H9 (cell line): ENCODE measurements at regions not wholly inside any gene's neighbourhood (a gene's known extent, or its start where the extent isn't known, plus 50 kb on each side); places are given as distances from the start of the nearest gene placed in this dataset.

ENCODE experiments used
- DNase-seq: peaks from one replicate; pipeline ENCODE4 v3.0.0-alpha.2; 2017
- H2AFZ ChIP-seq: one replicate; pipeline ENCODE4 v1.6.1; 2013; ENCODE audit warnings: mild to moderate bottlenecking, low read length, control low read depth, moderate library complexity
- H2AK5ac ChIP-seq: 2 replicates; pipeline ENCODE4 v1.6.1; 2013; ENCODE audit warnings: low read length, control low read depth, mixed read lengths; ENCODE audit not compliant: insufficient read length
- H2BK120ac ChIP-seq: one replicate; pipeline ENCODE4 v1.6.1; 2013; ENCODE audit warnings: low read depth, mild to moderate bottlenecking, low read length, control low read depth, inconsistent platforms; ENCODE audit not compliant: poor library complexity, severe bottlenecking
- H2BK12ac ChIP-seq: 2 replicates; pipeline ENCODE4 v1.6.1; 2013; ENCODE audit warnings: low read length, control low read depth, mixed read lengths, low read depth; ENCODE audit not compliant: insufficient read length
- H2BK15ac ChIP-seq: 2 replicates; pipeline ENCODE4 v1.6.1; 2013; ENCODE audit warnings: low read depth, low read length, control low read depth
- H2BK20ac ChIP-seq: one replicate; pipeline ENCODE4 v1.6.1; 2013; ENCODE audit warnings: low read depth, mild to moderate bottlenecking, low read length, control low read depth, inconsistent platforms; ENCODE audit not compliant: poor library complexity, severe bottlenecking
- H2BK5ac ChIP-seq: 2 replicates; pipeline ENCODE4 v1.6.1; 2013; ENCODE audit warnings: low read length, control low read depth, mixed read lengths; ENCODE audit not compliant: insufficient read length
- H3K14ac ChIP-seq: 2 replicates; pipeline ENCODE4 v1.6.1; 2013; ENCODE audit warnings: low read length, control low read depth; ENCODE audit not compliant: insufficient read depth
- H3K18ac ChIP-seq: 2 replicates; pipeline ENCODE4 v1.6.1; 2013; ENCODE audit warnings: low read depth, mild to moderate bottlenecking, mixed read lengths, low read length, control low read depth; ENCODE audit not compliant: insufficient read length
- H3K23ac ChIP-seq: 2 replicates; pipeline ENCODE4 v1.6.1; 2013; ENCODE audit warnings: low read length, control low read depth, mixed read lengths, low read depth; ENCODE audit not compliant: insufficient read length
- H3K23me2 ChIP-seq: 2 replicates; pipeline ENCODE4 v1.6.1; 2013; ENCODE audit warnings: low read depth, mild to moderate bottlenecking, mixed read lengths, low read length, control low read depth; ENCODE audit not compliant: insufficient read length, poor library complexity, severe bottlenecking
- H3K27ac ChIP-seq: 2 replicates; pipeline ENCODE4 v1.5.1; 2013; ENCODE audit warnings: low read length, control low read depth, mixed read lengths, low read depth; ENCODE audit not compliant: insufficient read length
- H3K27me3 ChIP-seq: 2 replicates; pipeline ENCODE4 v1.6.1; 2013; ENCODE audit warnings: low read length, control low read depth, inconsistent platforms; ENCODE audit not compliant: insufficient read depth
- H3K4ac ChIP-seq: 2 replicates; pipeline ENCODE4 v1.6.1; 2013; ENCODE audit warnings: low read depth, mild to moderate bottlenecking, control low read depth, inconsistent platforms, low read length, moderate library complexity
- H3K4me1 ChIP-seq: 2 replicates; pipeline ENCODE4 v1.6.1; 2013; ENCODE audit warnings: low read length, control low read depth, inconsistent platforms; ENCODE audit not compliant: insufficient read depth
- H3K4me2 ChIP-seq: 2 replicates; pipeline ENCODE4 v1.6.1; 2013; ENCODE audit warnings: low read length, control low read depth, mixed read lengths; ENCODE audit not compliant: insufficient read length, insufficient read depth
- H3K56ac ChIP-seq: 2 replicates; pipeline ENCODE4 v1.6.1; 2013; ENCODE audit warnings: low read depth, mild to moderate bottlenecking, mixed read lengths, low read length, control low read depth; ENCODE audit not compliant: insufficient read length
- H3K79me1 ChIP-seq: 2 replicates; pipeline ENCODE4 v1.6.1; 2013; ENCODE audit warnings: low read depth, mild to moderate bottlenecking, moderate library complexity, low read length, control low read depth, inconsistent platforms; ENCODE audit not compliant: insufficient read depth, poor library complexity, severe bottlenecking
- H3K79me2 ChIP-seq: 2 replicates; pipeline ENCODE4 v1.6.1; 2013; ENCODE audit warnings: low read length, control low read depth, inconsistent platforms; ENCODE audit not compliant: insufficient read depth
- H3K9ac ChIP-seq: 2 replicates; pipeline ENCODE4 v1.6.1; 2013; ENCODE audit warnings: low read length, control low read depth, mixed read lengths; ENCODE audit not compliant: insufficient read length; ENCODE audit errors: extremely low read depth
- H3K9me3 ChIP-seq: one replicate; pipeline ENCODE4 v1.6.1; 2013; ENCODE audit warnings: low read depth, low read length, inconsistent platforms; ENCODE audit not compliant: control insufficient read depth
- H3T11ph ChIP-seq: one replicate; pipeline ENCODE4 v1.6.1; 2013; ENCODE audit warnings: mild to moderate bottlenecking, low read length, control low read depth, inconsistent platforms
- H4K20me1 ChIP-seq: one replicate; pipeline ENCODE4 v1.6.1; 2013; ENCODE audit not compliant: control insufficient read depth, insufficient read length, insufficient read depth
- H4K5ac ChIP-seq: 2 replicates; pipeline ENCODE4 v1.6.1; 2013; ENCODE audit warnings: low read depth, mild to moderate bottlenecking, mixed read lengths, low read length, control low read depth; ENCODE audit not compliant: insufficient read length
- H4K8ac ChIP-seq: replicated peaks from 2 replicates; pipeline ENCODE4 v1.6.1; 2013; ENCODE audit warnings: low read length, control low read depth, mixed read lengths, low read depth; ENCODE audit not compliant: insufficient read length
- H4K91ac ChIP-seq: 2 replicates; pipeline ENCODE4 v1.6.1; 2013; ENCODE audit warnings: low read depth, mild to moderate bottlenecking, moderate library complexity, mixed read lengths, low read length, control low read depth; ENCODE audit not compliant: insufficient read length
- H3K27ac Mint-ChIP-seq, 3 experiments: 2 replicates in 2 of 3; 3 replicates in 1 of 3; pipeline ENCODE4 v1.8.0; 2020 to 2021; ENCODE audit warnings: mixed read lengths in 3 of 3, mild to moderate bottlenecking in 1 of 3, moderate library complexity in 1 of 3
- H3K27me3 Mint-ChIP-seq: 2 replicates; pipeline ENCODE4 v1.8.0; 2021; ENCODE audit warnings: low read depth, mild to moderate bottlenecking, moderate library complexity, mixed read lengths
- H3K36me3 Mint-ChIP-seq, 3 experiments: 2 replicates in 2 of 3; 3 replicates in 1 of 3; pipeline ENCODE4 v1.8.0; 2020 to 2021; ENCODE audit warnings: low read depth in 3 of 3, mixed read lengths in 3 of 3; ENCODE audit not compliant: insufficient read depth in 1 of 3
- H3K4me1 Mint-ChIP-seq, 2 experiments: 2 replicates each; pipeline ENCODE4 v1.8.0; 2020; ENCODE audit warnings: mixed read lengths in 2 of 2
- H3K4me3 Mint-ChIP-seq, 2 experiments: 2 replicates in 1 of 2; 3 replicates in 1 of 2; pipeline ENCODE4 v1.8.0; 2020 to 2021; ENCODE audit warnings: mild to moderate bottlenecking in 2 of 2, mixed read lengths in 2 of 2, moderate library complexity in 1 of 2
- H3K9me3 Mint-ChIP-seq, 2 experiments: 2 replicates in 1 of 2; 3 replicates in 1 of 2; pipeline ENCODE4 v1.8.0; 2020; ENCODE audit warnings: mild to moderate bottlenecking in 2 of 2, mixed read lengths in 2 of 2, moderate library complexity in 1 of 2
- CTCF ChIP-seq: fragments of 200-600 bp; sonication (generic); conservative IDR thresholded peaks from 3 replicates; pipeline ENCODE4 v1.8.0; 2021; ENCODE audit warnings: antibody characterized with exemption, mild to moderate bottlenecking
- WGBS: extraction: QIAGEN DNeasy Blood & Tissue Kit; methylation state at CpG from one replicate; pipeline ENCODE4 v1.1.7; 2013; ENCODE audit warnings: missing lambda C conversion rate, low lambda C conversion rate, mixed read lengths; ENCODE audit not compliant: insufficient read length; ENCODE audit errors: extremely low coverage; 5-methylcytosine and 5-hydroxymethylcytosine counted together

DNA sequence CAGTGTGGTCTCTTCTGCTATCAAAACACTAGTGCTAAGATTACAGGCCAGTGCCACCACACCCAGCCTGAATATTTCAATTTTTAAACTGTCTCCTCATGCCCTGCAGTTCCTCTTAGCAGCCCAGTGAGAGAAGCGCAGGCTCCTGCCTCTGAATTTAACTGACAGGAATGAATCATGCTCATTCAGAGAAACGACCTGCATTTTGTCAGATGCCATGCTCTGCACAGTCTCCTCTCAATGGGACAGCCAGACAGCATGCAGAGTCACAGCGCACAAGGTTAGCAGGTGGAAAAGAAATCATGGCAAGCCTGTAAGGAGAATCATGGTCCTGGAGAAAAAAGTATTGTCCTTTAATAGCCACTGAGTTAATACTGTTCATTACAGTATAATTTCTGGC is 691.0 kb upstream of the SEL1L start:
- Histone ChIP-seq H3K56ac (no peak overlapping the region), H3K18ac (no peak overlapping the region), H3K14ac (no peak overlapping the region), H2BK5ac (no peak overlapping the region), H2BK20ac (no peak overlapping the region), H2AFZ (no peak overlapping the region), H4K91ac (no peak overlapping the region), H2BK15ac (no peak overlapping the region), H3K23ac (no peak overlapping the region), H2AK5ac (no peak overlapping the region), H3K79me1 (no peaks in the 10 kb centered on the region), H3K27me3 (no peaks in the 10 kb centered on the region), H2BK120ac (no peak overlapping the region), H3K9me3 (no peaks in the 10 kb centered on the region), H3K79me2 (no peaks in the 10 kb centered on the region), H3K4me1 (no peaks in the 10 kb centered on the region), H3K23me2 (no peaks in the 10 kb centered on the region), H4K8ac (no peak overlapping the region), H3T11ph (no peak overlapping the region), H3K4ac (no peak overlapping the region), H3K27ac (no peak overlapping the region), H2BK12ac (no peak overlapping the region), H4K20me1 (no peaks in the 10 kb centered on the region), H3K9ac (no peak overlapping the region), H4K5ac (no peak overlapping the region), H3K4me2 (no peak overlapping the region)
- Mint-ChIP-seq H3K4me3 (no peak overlapping the region), H3K27ac (no peak overlapping the region), H3K9me3 (no peaks in the 10 kb centered on the region), H3K36me3 (no peaks in the 10 kb centered on the region), H3K27me3 (no peaks in the 10 kb centered on the region), H3K4me1 (0 out of 4 replicates have a peak, but pooled peaks cover 0 to 4% of the 10 kb centered on the region in 2 experiments)
- no CpG with 5 or more reads among the region's 3 CpGs for WGBS
- no peak for DNase-seq
- no peak for TF ChIP-seq CTCF
